SK-N-SH treated with all-trans-retinoic acid at 6 μM for 48 hours (cell line): ENCODE measurements at regions not wholly inside any gene's neighbourhood (a gene's known extent, or its start where the extent isn't known, plus 50 kb on each side); places are given as distances from the start of the nearest gene placed in this dataset.

Experiments used
- ATAC-seq: fragments of 200-7000 bp; cut with Tn5 transposase; 3 replicates; pipeline ENCODE4 v1.9.1; 2020; ENCODE audit warnings: mild to moderate bottlenecking, moderate library complexity
- ARNTL ChIP-seq: fragments of 450-650 bp; formaldehyde crosslinking; IDR thresholded peaks from 2 replicates; pipeline ENCODE4 v1.5.0; 2020; ENCODE audit warnings: low read depth, mild to moderate bottlenecking, moderate library complexity, borderline replicate concordance
- BACH2 ChIP-seq: fragments of 250-450 bp; sonication (Bioruptor Pico); IDR thresholded peaks from 2 replicates; pipeline ENCODE4 v1.9.0; 2021; ENCODE audit warnings: mild to moderate bottlenecking, borderline replicate concordance
- CREB5 ChIP-seq: fragments of 250-450 bp; sonication (Bioruptor Pico); IDR thresholded peaks from 2 replicates; pipeline ENCODE4 v1.5.1; 2020; ENCODE audit warnings: low read depth, mild to moderate bottlenecking, moderate library complexity
- CSDC2 ChIP-seq: fragments of 250-450 bp; sonication (Bioruptor Pico); IDR thresholded peaks from 2 replicates; pipeline ENCODE4 v1.5.0; 2020; ENCODE audit warnings: mild to moderate bottlenecking, moderate library complexity
- CSRNP3 ChIP-seq: fragments of 250-450 bp; sonication (Bioruptor Pico); IDR thresholded peaks from 2 replicates; pipeline ENCODE4 v1.5.1; 2021; ENCODE audit warnings: mild to moderate bottlenecking, moderate library complexity
- ESRRG ChIP-seq: fragments of 250-450 bp; sonication (Bioruptor Pico); IDR thresholded peaks from 2 replicates; pipeline ENCODE4 v1.6.1; 2021; ENCODE audit warnings: mild to moderate bottlenecking
- ISL1 ChIP-seq: fragments of 250-450 bp; sonication (Bioruptor Pico); IDR thresholded peaks from 2 replicates; pipeline ENCODE4 v2.1.2; 2022; ENCODE audit warnings: mild to moderate bottlenecking, moderate library complexity
- OSR1 ChIP-seq: fragments of 250-450 bp; sonication (Bioruptor Pico); IDR thresholded peaks from 2 replicates; pipeline ENCODE4 v1.8.0; 2022; ENCODE audit warnings: moderate library complexity, mild to moderate bottlenecking, inconsistent platforms
- PATZ1 ChIP-seq: fragments of 250-450 bp; sonication (Bioruptor Pico); IDR thresholded peaks from 2 replicates; pipeline ENCODE4 v1.8.0; 2020; ENCODE audit warnings: mild to moderate bottlenecking, moderate library complexity, borderline replicate concordance
- POU6F1 ChIP-seq: fragments of 250-450 bp; sonication (Bioruptor Pico); IDR thresholded peaks from 2 replicates; pipeline ENCODE4 v1.8.0; 2021; ENCODE audit warnings: low read depth, mild to moderate bottlenecking, moderate library complexity, borderline replicate concordance
- PPARA ChIP-seq: fragments of 250-450 bp; sonication (Bioruptor Pico); IDR thresholded peaks from 2 replicates; pipeline ENCODE4 v1.5.0; 2020; ENCODE audit warnings: mild to moderate bottlenecking, borderline replicate concordance
- RARB ChIP-seq: fragments of 250-450 bp; sonication (Bioruptor Pico); IDR thresholded peaks from 2 replicates; pipeline ENCODE4 v1.8.0; 2021; ENCODE audit warnings: mild to moderate bottlenecking, moderate library complexity
- SNAI2 ChIP-seq: fragments of 250-450 bp; sonication (Bioruptor Pico); IDR thresholded peaks from 2 replicates; pipeline ENCODE4 v1.5.0; 2020; ENCODE audit warnings: mild to moderate bottlenecking, moderate library complexity
- TCF4 ChIP-seq: fragments of 250-450 bp; sonication (Bioruptor Pico); IDR thresholded peaks from 2 replicates; pipeline ENCODE4 v1.8.0; 2021; ENCODE audit warnings: mild to moderate bottlenecking, moderate library complexity, borderline replicate concordance
- TSHZ2 ChIP-seq: fragments of 250-450 bp; sonication (Bioruptor Pico); IDR thresholded peaks from 2 replicates; pipeline ENCODE4 v1.5.0; 2020; ENCODE audit warnings: mild to moderate bottlenecking, moderate library complexity
- ZC3H10 ChIP-seq: fragments of 250-450 bp; sonication (Bioruptor Pico); IDR thresholded peaks from 2 replicates; pipeline ENCODE4 v1.5.1; 2021; ENCODE audit warnings: mild to moderate bottlenecking, moderate library complexity
- ZFP3 ChIP-seq: fragments of 250-450 bp; sonication (Bioruptor Pico); IDR thresholded peaks from 2 replicates; pipeline ENCODE4 v1.5.0; 2020; ENCODE audit warnings: mild to moderate bottlenecking, moderate library complexity
- ZFP30 ChIP-seq: fragments of 450-650 bp; formaldehyde crosslinking; IDR thresholded peaks from 2 replicates; pipeline ENCODE4 v1.5.0; 2022; ENCODE audit warnings: mild to moderate bottlenecking, moderate library complexity
- ZNF565 ChIP-seq: fragments of 450-650 bp; formaldehyde crosslinking; conservative IDR thresholded peaks from 2 replicates; pipeline ENCODE4 v1.5.0; 2020; ENCODE audit warnings: low read depth, mild to moderate bottlenecking, moderate library complexity
- ZNF70 ChIP-seq: fragments of 450-650 bp; formaldehyde crosslinking; IDR thresholded peaks from 2 replicates; pipeline ENCODE4 v1.5.0; 2020; ENCODE audit warnings: mild to moderate bottlenecking, moderate library complexity
- ZNF8 ChIP-seq: fragments of 450-650 bp; formaldehyde crosslinking; IDR thresholded peaks from 2 replicates; pipeline ENCODE4 v1.5.0; 2020; ENCODE audit warnings: mild to moderate bottlenecking, moderate library complexity

- no peak for TF ChIP-seq CSRNP3
- no peak for TF ChIP-seq SNAI2 (CRISPR knock-in tag)
Measured at GRCh38 chr9:90033028-90033650, 428.3 kb downstream of the GADD45G start (continued).

GRCh38 chr9:90034071-90034470 lies 429.3 kb downstream of the GADD45G start:
- TF ChIP-seq BACH2 (CRISPR knock-in tag): no peak
- TF ChIP-seq PPARA (CRISPR knock-in tag): no peak
- TF ChIP-seq SNAI2 (CRISPR knock-in tag): no peak
- TF ChIP-seq ZC3H10 (CRISPR knock-in tag): no peak
- no peak for TF ChIP-seq ZNF565 (CRISPR knock-in tag)
- TF ChIP-seq ZNF70 (CRISPR knock-in tag): no peak
- no peak for TF ChIP-seq ZFP30
- TF ChIP-seq ZNF8: no peak
- ATAC-seq: no peak

GRCh38 chr9:90035471-90035870 lies 430.7 kb downstream of the GADD45G start:
- ATAC-seq: no peak
- TF ChIP-seq POU6F1 (CRISPR knock-in tag): no peak

- TF ChIP-seq ZFP3 (CRISPR knock-in tag): no peak
- no peak for TF ChIP-seq SNAI2 (CRISPR knock-in tag)
- TF ChIP-seq ARNTL (CRISPR knock-in tag): no peak
- TF ChIP-seq CSDC2 (CRISPR knock-in tag): no peak
- TF ChIP-seq PPARA (CRISPR knock-in tag): no peak
- no peak for TF ChIP-seq OSR1 (CRISPR knock-in tag)
- TF ChIP-seq ESRRG (CRISPR knock-in tag): no peak
- no peak for TF ChIP-seq ZNF565 (CRISPR knock-in tag)
- TF ChIP-seq BACH2 (CRISPR knock-in tag): no peak
- no peak for TF ChIP-seq ZC3H10 (CRISPR knock-in tag)
- TF ChIP-seq ISL1 (CRISPR knock-in tag): no peak
- TF ChIP-seq PATZ1 (CRISPR knock-in tag): no peak
- no peak for TF ChIP-seq CREB5 (CRISPR knock-in tag)
- no peak for TF ChIP-seq ZNF8
- no peak for TF ChIP-seq TCF4
- no peak for TF ChIP-seq RARB
- TF ChIP-seq ZFP30: no peak
- no peak for TF ChIP-seq POU6F1 (CRISPR knock-in tag)
- no peak for TF ChIP-seq TSHZ2 (CRISPR knock-in tag)
- TF ChIP-seq, all 23 proteins: peak for 0
- no peak for ATAC-seq
Measured at GRCh38 chr9:90037146-90037797, 432.5 kb downstream of the GADD45G start.
